ENCODE measurements at regions not wholly inside any gene's neighbourhood (a gene's known extent, or its start where the extent isn't known, plus 50 kb on each side); places are given as distances from the start of the nearest gene placed in this dataset.

- CTCF ChIA-PET, result interaction anchor here (1.0 to 1.6 kb wide), 3 partner anchors 13 to 434 kb away, joined by 3 read pairs; no protein-coding TSS in a partner anchor
- no peak for DNase-seq
Observed at GRCh38 chr7:106600569-106601373, 60.2 kb downstream of the CCDC71L start.

GRCh38 chr7:106599343-106599698 is 61.6 kb downstream of the CCDC71L start:
- ATAC-seq, result no peak
- no peak overlapping the region for H3K27ac Mint-ChIP-seq

More at GRCh38 chr7:106600569-106601373, 60.2 kb downstream of the CCDC71L start:
- H3K27ac Mint-ChIP-seq, result no peak overlapping the region
- intact Hi-C loops (cut with micrococcal nuclease), result no loop called here
- H3K36me3 Mint-ChIP-seq (ENCODE audit: low read depth), result no peaks in the 10 kb centered on the region
- no peak for TF ChIP-seq CTCF (IDR thresholded peaks at IDR 0.05)
- no peak for ATAC-seq
- H3K9me3 Mint-ChIP-seq, result no peaks in the 10 kb centered on the region
- POLR2A ChIA-PET, result interaction anchor here (0.5 kb wide), 1 partner anchor 31 kb away, joined by 3 read pairs; no protein-coding TSS in a partner anchor
- peaks cover 5% of the 10 kb centered on the region for H3K4me1 Mint-ChIP-seq (ENCODE audit: low read depth)
- no peak overlapping the region for H3K4me3 Mint-ChIP-seq
- H3K27me3 Mint-ChIP-seq, result peaks cover 2% of the 10 kb centered on the region

GRCh38 chr7:106598663-106599342 is 62.2 kb downstream of the CCDC71L start:
- ATAC-seq, result peak; percentile 100
- H3K36me3 Mint-ChIP-seq (ENCODE audit: low read depth), result no peaks in the 10 kb centered on the region

More at GRCh38 chr7:106599343-106599698, 61.6 kb downstream of the CCDC71L start:
- TF ChIP-seq CTCF (IDR thresholded peaks at IDR 0.05), result no peak
- DNase-seq, result no peak
- Mint-ChIP-seq H3K9me3 (no peaks in the 10 kb centered on the region), H3K27me3 (peaks cover 4% of the 10 kb centered on the region), H3K4me3 (no peak overlapping the region), H3K4me1 (ENCODE audit: low read depth) (peaks cover 5% of the 10 kb centered on the region), H3K36me3 (ENCODE audit: low read depth) (no peaks in the 10 kb centered on the region)
- intact Hi-C loops (cut with micrococcal nuclease), result no loop called here
- CTCF ChIA-PET, result interaction anchor here (1.5 to 2.2 kb wide), 4 partner anchors 11 to 137 kb away, joined by 6 to 8 read pairs (median 8); partner anchors contain the start of gene CCDC71L
- POLR2A ChIA-PET, result no interaction called here

GRCh38 chr7:106597751-106598546 is 63.0 kb downstream of the CCDC71L start:
- Mint-ChIP-seq H3K27me3 (peaks cover 4% of the 10 kb centered on the region), H3K4me3 (no peak overlapping the region), H3K36me3 (ENCODE audit: low read depth) (no peaks in the 10 kb centered on the region), H3K4me1 (ENCODE audit: low read depth) (peaks cover 5% of the 10 kb centered on the region), H3K9me3 (no peaks in the 10 kb centered on the region), H3K27ac (no peak overlapping the region)
- DNase-seq, result no peak
- CTCF ChIA-PET, result interaction anchor here (0.6 to 2.2 kb wide), 7 partner anchors 8 to 421 kb away, joined by 3 to 8 read pairs (median 6); partner anchors contain the start of gene CCDC71L
- TF ChIP-seq CTCF (IDR thresholded peaks at IDR 0.05), result no peak
- POLR2A ChIA-PET, result interaction anchor here (1.2 kb wide), 1 partner anchor 30 kb away, joined by 3 read pairs; no protein-coding TSS in a partner anchor
- no peak for ATAC-seq
- intact Hi-C loops (cut with micrococcal nuclease), result no loop called here

More at GRCh38 chr7:106598663-106599342, 62.2 kb downstream of the CCDC71L start:
- DNase-seq, result peak; percentile 84
- Mint-ChIP-seq H3K4me3 (peak overlapping the region; percentile 45), H3K27me3 (peaks cover 4% of the 10 kb centered on the region), H3K4me1 (ENCODE audit: low read depth) (peaks cover 5% of the 10 kb centered on the region), H3K9me3 (no peaks in the 10 kb centered on the region), H3K27ac (peak overlapping the region; percentile 21)
- ChIA-PET POLR2A (interaction anchor here (0.5 to 1.2 kb wide), 2 partner anchors 31 to 106 kb away, joined by 3 read pairs; no protein-coding TSS in a partner anchor), CTCF (interaction anchor here (0.6 to 2.2 kb wide), 8 partner anchors 8 to 422 kb away, joined by 3 to 8 read pairs (median 6); partner anchors contain the start of gene CCDC71L)
- intact Hi-C loops (cut with micrococcal nuclease), result no loop called here
- TF ChIP-seq CTCF (IDR thresholded peaks at IDR 0.05), result no peak

All from activated CD8-positive, alpha-beta T cell treated with anti-CD3 and anti-CD28 coated beads for 36 hours (primary cell).